GM12873 (cell line): ENCODE measurements at regions not wholly inside any gene's neighbourhood (a gene's known extent, or its start where the extent isn't known, plus 50 kb on each side); places are given as distances from the start of the nearest gene placed in this dataset.

Experiments
- CTCF ChIP-seq: IDR thresholded peaks from 2 replicates; pipeline ENCODE4 v1.5.1; 2012; ENCODE audit warnings: low read depth, mild to moderate bottlenecking, moderate library complexity, low read length, control low read depth; ENCODE audit not compliant: insufficient read depth; ENCODE audit errors: missing control alignments

GRCh38 chr6:76772951-76773350 is 690.3 kb downstream of the HTR1B start:
- no peak for TF ChIP-seq CTCF

- no peak for TF ChIP-seq CTCF
Observed at GRCh38 chr6:76771059-76771634, 692.1 kb downstream of the HTR1B start.

GRCh38 chr6:76770281-76770680 is 693.0 kb downstream of the HTR1B start:
- no peak for TF ChIP-seq CTCF

- TF ChIP-seq CTCF: no peak
Observed at GRCh38 chr6:76768556-76768955, 694.7 kb downstream of the HTR1B start.

- no peak for TF ChIP-seq CTCF
Observed at GRCh38 chr6:76764057-76764456, 691.6 kb upstream of the IMPG1 start.

GRCh38 chr6:76752841-76753240 is 680.4 kb upstream of the IMPG1 start:
- no peak for TF ChIP-seq CTCF

- TF ChIP-seq CTCF: no peak
Observed at GRCh38 chr6:76742919-76743318, 670.5 kb upstream of the IMPG1 start.
